DMS 273 (cell line): ENCODE measurements at regions not wholly inside any gene's neighbourhood (a gene's known extent, or its start where the extent isn't known, plus 50 kb on each side); places are given as distances from the start of the nearest gene placed in this dataset.

Source experiments
- DNase-seq: peaks from one replicate; lab custom pipeline; 2025; ENCODE audit not compliant: unreplicated experiment; lab: John Stamatoyannopoulos, UW

DNA sequence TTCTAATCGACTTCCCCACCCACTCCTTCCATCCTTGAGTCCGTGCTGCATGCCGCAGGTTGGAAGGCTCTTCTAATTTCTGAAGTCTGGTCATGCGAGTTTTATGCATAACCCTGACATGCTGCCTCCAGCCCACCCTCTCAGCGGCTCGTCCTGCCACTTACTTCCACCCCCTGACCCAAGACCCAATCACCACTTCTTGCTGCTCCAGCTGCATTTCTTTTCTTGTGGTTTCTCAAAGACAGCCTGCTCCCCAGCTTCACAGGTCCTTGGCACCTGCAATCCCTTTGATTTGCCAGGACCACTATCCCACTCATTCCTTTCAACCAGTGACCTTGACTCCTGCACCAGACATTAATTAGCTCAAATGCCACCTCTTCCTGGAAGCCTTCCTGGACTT, 486.7 kb downstream of the VRK1 start:
- DNase-seq, result no peak

DNA sequence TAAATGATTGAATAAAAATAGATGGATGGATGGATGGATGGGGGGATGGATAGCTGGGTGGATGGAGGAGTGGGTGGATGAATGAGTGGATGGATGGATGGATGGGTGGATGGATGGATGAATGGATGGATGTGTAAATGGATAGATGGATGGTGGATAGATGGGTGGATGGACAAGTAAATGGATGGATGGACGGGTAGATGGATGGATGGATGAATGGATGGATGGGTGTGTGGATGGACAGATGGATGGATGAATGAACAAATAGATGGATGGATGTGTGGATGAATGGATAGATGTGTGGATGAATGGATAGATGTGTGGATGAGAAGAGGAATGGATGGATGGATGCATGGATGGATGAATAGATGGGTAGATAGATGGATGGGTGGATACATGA, 490.8 kb downstream of the VRK1 start:
- no peak for DNase-seq

DNA sequence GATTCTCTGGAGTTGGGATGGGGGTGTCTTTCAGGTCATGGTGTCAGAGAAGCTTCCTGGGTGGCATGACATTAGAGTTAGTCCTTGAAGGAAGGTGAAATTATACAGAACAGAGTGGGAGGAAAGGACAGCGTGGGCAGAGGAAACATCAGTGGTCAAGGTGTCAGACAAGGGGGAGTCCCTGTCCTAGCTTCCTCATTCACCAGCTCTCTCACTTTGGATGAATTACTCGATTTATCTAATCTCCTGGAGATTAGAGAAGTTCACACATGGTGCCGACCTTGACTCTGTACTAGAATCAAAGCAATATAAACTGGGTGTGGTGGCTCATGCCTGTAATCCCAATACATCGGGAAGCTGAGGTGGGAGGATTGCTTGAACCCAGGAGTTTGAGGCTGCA, 492.9 kb downstream of the VRK1 start:
- DNase-seq, result no peak

GRCh38 chr14:97290977-97291376, 493.8 kb downstream of the VRK1 start:
- no peak for DNase-seq

GRCh38 chr14:97293659-97294058, 496.5 kb downstream of the VRK1 start:
- DNase-seq, result no peak

DNA sequence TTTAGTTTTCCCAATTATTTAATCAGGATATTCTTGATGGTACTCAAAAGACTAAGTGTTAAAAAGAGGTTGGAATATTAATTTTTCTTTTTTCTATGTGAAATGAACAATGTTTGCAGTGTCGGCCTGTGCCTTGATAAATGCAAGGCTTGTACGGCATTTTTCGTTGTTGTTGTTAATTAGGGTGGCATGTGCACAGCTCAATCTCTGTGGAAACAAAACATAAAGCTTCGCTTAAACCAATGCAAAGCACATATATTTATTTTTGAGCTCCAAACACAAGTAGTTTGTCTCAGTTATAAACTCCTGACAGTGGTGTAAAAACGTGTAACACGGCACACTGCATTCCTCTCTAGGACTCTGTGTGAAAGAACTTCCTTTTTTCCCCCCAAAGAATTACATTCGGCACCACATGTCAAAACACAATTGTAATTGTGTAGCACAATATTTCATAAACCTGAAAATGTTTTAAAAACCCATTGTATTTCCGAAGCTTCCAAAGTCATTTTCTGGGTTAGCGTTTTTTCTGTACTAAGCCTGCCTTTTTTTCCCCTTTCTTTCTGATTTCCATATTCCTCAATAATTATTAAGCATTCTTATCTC, 498.0 kb downstream of the VRK1 start:
- no peak for DNase-seq

DNA sequence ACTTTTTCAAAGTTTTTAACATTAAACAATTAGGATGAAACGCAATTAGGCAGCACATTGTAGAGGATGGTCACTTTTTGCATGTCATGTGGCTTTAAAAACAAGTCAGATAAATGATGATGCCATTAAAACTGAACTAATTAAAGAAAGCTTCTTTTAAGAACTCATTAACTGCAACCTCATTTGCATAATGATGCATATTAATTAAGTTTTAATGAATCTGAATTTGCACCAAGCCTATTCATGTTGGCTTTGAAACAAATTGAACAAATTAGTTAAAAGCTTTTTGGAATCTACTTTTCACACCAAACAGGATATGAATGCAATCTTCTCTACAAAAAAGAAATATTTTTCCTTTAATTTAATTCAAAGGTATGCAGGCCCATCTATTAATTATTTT, 499.0 kb downstream of the VRK1 start:
- DNase-seq, result no peak

GRCh38 chr14:97297100-97297499, 499.9 kb downstream of the VRK1 start:
- DNase-seq, result no peak

DNA sequence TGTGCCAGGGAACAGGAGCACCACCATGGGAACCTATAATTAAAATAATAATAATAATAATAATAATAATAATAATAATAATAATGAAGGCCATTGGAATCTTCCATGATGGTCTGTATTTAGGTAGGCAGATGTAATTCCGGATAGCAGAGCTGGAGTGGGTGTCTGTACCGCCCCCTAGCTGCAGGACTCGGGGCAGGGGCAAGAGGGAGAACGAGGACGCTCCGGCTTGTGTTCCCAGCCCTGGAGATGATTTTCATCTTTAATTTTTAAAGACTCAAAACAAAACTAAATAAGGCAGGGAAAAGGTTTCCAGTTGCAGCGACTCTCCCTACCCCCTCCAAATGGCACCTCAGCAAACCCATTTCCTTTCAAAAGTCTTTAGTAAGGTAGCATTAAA, 501.1 kb downstream of the VRK1 start:
- DNase-seq, result peak; percentile 4

GRCh38 chr14:97298736-97299135, 501.6 kb downstream of the VRK1 start:
- DNase-seq, result peak; percentile 4

- no peak for DNase-seq
Observed at GRCh38 chr14:97299661-97300060, 502.5 kb downstream of the VRK1 start.

GRCh38 chr14:97301931-97302559, 504.9 kb downstream of the VRK1 start:
- no peak for DNase-seq

GRCh38 chr14:97306133-97306759, 509.1 kb downstream of the VRK1 start:
- no peak for DNase-seq

DNA sequence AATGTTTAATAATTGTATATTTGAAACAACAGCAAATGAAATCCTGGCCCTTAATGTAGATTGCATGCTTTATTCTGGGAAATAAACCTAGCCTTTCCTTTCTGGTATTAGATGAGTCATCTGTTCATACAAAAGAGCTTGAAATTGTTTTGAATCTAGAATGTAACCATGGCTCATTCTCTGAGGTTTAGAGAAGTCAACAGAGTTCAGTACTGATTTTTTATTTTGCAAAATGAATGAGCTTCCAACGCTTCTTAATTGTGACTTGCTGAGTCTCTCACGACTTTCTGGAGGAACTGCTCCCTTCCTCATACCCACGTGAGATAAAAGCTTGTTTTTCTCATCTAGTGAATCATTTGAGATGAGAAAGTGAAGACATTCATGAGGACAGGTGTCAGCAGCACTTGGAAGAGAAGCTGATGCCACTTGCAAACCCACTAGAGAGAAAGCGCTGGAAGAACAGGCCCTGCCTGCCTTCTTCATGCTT, 509.6 kb downstream of the VRK1 start:
- no peak for DNase-seq

- no peak for DNase-seq
Observed at GRCh38 chr14:97311411-97311810, 514.2 kb downstream of the VRK1 start.

- DNase-seq, result no peak
Observed at GRCh38 chr14:97312910-97313309, 515.7 kb downstream of the VRK1 start.

GRCh38 chr14:97315790-97316189, 518.6 kb downstream of the VRK1 start:
- DNase-seq, result no peak

DNA sequence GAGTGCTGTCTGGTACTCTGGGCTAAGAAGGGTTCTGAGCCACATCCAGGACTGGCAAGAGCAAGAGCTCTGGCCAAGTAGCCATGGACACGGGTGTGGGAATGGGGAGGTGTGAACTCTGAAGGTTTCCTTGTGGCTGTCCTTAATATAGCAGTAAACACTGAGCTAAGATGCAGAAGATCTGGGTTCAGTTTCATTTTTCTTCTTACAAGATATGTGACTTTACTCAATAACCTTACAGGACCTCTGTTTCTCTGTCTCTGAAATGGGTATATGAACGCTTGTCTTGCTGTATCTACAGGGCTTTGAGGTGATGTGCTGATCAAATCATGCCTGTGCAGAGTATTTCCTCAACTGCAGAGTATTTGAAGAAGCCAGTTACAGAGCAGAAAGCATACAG, 521.2 kb downstream of the VRK1 start:
- DNase-seq, result no peak

DNA sequence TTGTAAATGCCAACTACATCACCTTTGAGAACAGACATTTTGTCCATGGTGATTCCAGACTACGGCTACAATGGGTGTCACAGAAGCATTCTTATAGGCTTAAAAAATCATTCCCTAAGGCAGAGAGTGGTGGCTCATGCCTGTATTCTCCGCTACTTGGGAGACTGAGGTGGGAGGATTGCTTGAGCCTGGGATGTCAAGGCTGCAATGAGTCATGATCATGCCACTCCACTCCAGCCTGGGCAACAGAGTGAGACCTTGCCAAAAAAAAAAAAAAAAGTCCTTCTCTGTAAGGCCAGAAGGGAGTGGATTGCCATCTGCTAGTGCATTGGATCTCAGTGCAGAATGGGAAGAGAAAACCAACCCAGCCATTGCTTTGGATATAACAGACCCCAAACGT, 522.5 kb downstream of the VRK1 start:
- DNase-seq, result no peak

DNA sequence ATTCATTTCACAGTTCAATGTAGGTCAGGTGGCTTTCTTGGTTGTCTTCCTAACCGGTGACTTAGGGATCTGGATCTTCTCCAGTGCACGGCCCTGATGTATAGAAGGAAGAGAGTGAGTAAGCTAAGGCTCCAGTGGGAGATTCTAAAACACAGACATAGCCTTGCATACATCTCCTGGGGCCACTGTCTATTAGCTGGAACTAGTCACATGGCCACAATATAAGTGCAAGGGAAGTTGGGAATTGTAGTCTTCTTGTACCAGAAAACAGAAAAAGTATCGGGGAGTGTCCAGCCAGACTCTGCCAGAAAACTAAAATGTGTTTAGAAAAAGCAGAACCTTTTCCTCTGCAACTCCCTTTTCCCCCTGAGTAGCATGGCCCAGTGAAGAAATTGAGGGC, 531.6 kb downstream of the VRK1 start:
- no peak for DNase-seq

DNA sequence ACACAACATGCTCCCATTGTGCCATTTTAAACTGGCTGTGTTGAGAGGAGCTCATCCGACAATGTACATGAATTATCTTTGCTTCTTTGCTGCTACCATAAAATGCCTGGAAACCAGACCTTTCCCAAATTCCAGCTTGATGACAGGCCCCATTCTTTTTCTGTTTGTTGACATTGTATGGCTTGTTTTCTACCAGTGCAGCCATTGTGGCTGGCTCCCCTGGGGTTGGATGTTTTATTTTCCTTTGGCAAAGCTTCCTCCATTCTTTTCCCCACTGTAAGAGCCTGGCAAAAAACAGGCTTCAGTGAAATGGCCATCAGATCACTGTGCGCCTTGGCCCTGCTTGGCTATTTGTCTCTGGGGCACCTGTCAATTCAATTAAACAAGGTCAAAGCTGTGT, 532.5 kb downstream of the VRK1 start:
- no peak for DNase-seq

DNA sequence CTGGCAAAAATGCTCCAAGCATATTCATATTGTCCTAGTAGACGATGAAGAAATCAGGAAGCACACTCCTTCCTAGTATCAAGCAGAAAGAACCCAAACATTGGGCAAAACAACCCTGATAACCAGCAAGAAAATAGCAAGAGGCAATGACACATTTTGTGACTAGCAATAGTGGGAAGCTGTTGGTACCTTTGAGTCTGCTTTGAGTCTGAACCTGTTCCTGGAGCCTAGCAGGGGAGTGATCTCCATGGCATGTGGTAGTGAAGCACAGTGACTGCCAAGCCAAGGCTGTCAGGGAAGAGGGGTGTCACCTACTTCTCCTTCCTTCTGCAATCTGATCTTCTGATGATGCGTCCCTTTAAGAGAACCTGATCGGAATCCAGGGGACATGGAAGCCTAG, 533.9 kb downstream of the VRK1 start:
- DNase-seq, result no peak

DNA sequence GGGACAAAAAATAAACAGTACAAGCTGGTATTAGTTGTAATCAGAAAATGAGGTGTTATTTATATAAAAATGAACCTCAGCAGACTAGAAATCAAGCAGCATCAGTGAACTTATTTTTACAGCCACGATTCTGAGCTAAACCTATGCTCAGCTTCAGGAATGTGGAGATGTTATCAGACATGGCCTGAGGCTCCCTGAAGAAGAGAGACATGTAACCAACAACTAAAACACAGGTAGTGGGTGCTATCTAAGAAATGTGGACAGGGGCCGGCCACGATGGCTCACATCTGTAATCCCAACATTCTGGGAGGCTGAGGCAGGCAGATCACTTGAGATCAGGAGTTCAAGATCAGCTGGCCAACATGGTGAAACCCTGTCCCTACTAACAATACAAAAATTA, 534.3 kb downstream of the VRK1 start:
- no peak for DNase-seq
